CD4-positive, alpha-beta T cell (primary cell): ENCODE measurements at regions not wholly inside any gene's neighbourhood (a gene's known extent, or its start where the extent isn't known, plus 50 kb on each side); places are given as distances from the start of the nearest gene placed in this dataset.

Source experiments
- ATAC-seq: fragments of 200-7000 bp; cut with Tn5 transposase; one replicate; pipeline ENCODE4 v1.10.0; 2022; ENCODE audit warnings: mild to moderate bottlenecking; ENCODE audit not compliant: poor library complexity
- CTCF ChIA-PET: fragments of 350-600 bp; sonication (Branson Sonifier 250); formaldehyde crosslinking; loops from one replicate; lab custom pipeline; 2021; ENCODE audit warnings: antibody characterized with exemption, inconsistent platforms; lab: Charles Lee
- POLR2A ChIA-PET: fragments of 350-600 bp; sonication (Branson Sonifier 250); formaldehyde crosslinking; loops from one replicate; lab custom pipeline; 2021; ENCODE audit warnings: antibody characterized with exemption, inconsistent platforms; lab: Charles Lee
- DNase-seq, 14 experiments: peaks; one replicate each; pipeline ENCODE4 v3.0.0-alpha.2; 2013 to 2020; ENCODE audit warnings: mixed read lengths in 2 of 14
- H3K27ac ChIP-seq, 2 donors: one replicate each; pipeline versions ENCODE4 v1.5.1 to v1.7.0; 2013; ENCODE audit warnings: low read length in 2 of 2, low read depth in 1 of 2, mild to moderate bottlenecking in 1 of 2
- H3K27me3 ChIP-seq, 2 experiments: 1 replicate in 1 of 2; 2 replicates in 1 of 2; pipeline versions ENCODE4 v1.6.1 to v1.7.0; 2013; ENCODE audit warnings: low read length in 2 of 2, control low read depth in 1 of 2, mild to moderate bottlenecking in 1 of 2, moderate library complexity in 1 of 2; ENCODE audit not compliant: insufficient read depth in 2 of 2, control insufficient read depth in 1 of 2
- H3K36me3 ChIP-seq: one replicate; pipeline ENCODE4 v1.6.1; 2013; ENCODE audit warnings: low read length, control low read depth; ENCODE audit not compliant: insufficient read depth
- H3K4me1 ChIP-seq: one replicate; pipeline ENCODE4 v1.6.1; 2013; ENCODE audit warnings: low read length, control low read depth; ENCODE audit not compliant: insufficient read depth
- H3K4me3 ChIP-seq: one replicate; pipeline ENCODE4 v1.5.1; 2013; ENCODE audit warnings: mild to moderate bottlenecking, low read length, moderate library complexity
- H3K9me3 ChIP-seq, 2 experiments: 1 replicate in 1 of 2; 2 replicates in 1 of 2; pipeline versions ENCODE4 v1.6.1 to v1.7.0; 2013; ENCODE audit warnings: low read length in 2 of 2, mild to moderate bottlenecking in 2 of 2, control low read depth in 1 of 2, moderate library complexity in 1 of 2; ENCODE audit not compliant: control insufficient read depth in 1 of 2, insufficient read depth in 1 of 2
- H3K27ac Mint-ChIP-seq: one replicate; pipeline ENCODE4 v1.8.0; 2020; ENCODE audit warnings: mixed read lengths
- H3K27me3 Mint-ChIP-seq: one replicate; pipeline ENCODE4 v1.8.0; 2021; ENCODE audit warnings: mixed read lengths
- H3K36me3 Mint-ChIP-seq: one replicate; pipeline ENCODE4 v1.8.0; 2021; ENCODE audit warnings: low read depth, mixed read lengths
- H3K4me1 Mint-ChIP-seq: one replicate; pipeline ENCODE4 v1.8.0; 2021; ENCODE audit warnings: low read depth, mixed read lengths
- H3K4me3 Mint-ChIP-seq: one replicate; pipeline ENCODE4 v1.8.0; 2020; ENCODE audit warnings: mild to moderate bottlenecking, mixed read lengths
- H3K9me3 Mint-ChIP-seq: one replicate; pipeline ENCODE4 v1.8.0; 2020; ENCODE audit warnings: mixed read lengths
- CTCF ChIP-seq: fragments of 200-600 bp; IDR thresholded peaks from one replicate; pipeline ENCODE4 v1.8.0; 2022; ENCODE audit warnings: antibody characterized with exemption, mild to moderate bottlenecking
- intact Hi-C, 2 experiments: fragments of 100-400 bp; cut with DNase I in 1 of 2; cut with micrococcal nuclease in 1 of 2; formaldehyde crosslinking; loops; one replicate each; pipeline versions ENCODE4 v1.15.1 to v1.9.0; 2023 to 2025; cut with DNase I, micrococcal nuclease

DNA sequence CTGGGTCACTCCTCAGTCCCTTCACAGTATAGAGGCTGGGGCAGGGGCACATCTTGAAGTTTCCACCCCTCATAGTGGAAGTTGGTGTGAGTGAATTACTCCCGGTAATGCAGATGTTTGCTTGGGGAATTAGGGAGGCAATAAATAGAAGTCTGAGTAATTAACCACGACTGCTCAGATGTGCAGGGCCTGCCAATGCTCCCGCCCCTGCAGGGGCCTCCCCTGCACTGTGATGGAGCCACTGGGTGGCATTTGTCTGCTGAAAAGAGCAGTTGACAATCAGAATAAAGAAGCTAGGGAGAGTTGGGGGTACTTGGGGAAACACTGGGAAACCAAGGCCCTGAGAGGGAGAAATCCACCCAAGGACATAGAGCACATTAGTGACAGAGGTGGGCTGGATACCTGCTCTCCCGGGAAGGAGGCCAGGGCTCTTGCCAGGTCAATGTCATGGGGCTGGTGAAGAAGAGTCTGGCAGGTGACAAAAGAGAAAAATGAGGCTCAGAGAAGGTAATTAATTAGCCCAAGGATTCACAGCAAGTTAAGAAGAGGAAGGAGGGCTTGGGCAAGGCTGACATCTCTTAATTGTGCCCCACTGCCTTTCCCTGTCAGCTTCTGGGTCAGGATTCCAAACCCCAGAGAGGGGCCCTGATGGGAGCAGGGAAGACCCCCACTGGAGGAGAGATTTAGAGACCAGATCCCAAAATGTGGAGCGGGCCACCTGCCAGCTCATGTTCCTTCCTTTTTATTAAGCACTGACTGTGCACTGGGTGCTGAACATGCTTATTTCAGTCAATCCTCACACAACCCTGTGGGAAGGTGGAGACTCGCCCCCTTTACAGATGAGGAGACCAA, 436.2 kb downstream of the MATN1 start:
- H3K4me1 ChIP-seq: peaks cover 11% of the 10 kb centered on the region
- no peak overlapping the region for H3K4me3 ChIP-seq
- peaks cover 36% of the 10 kb centered on the region for H3K27me3 Mint-ChIP-seq
- CTCF ChIA-PET: no interaction called here
- intact Hi-C loops: no loop called here
- H3K27me3 ChIP-seq: peaks cover 3 to 12% of the 10 kb centered on the region in 2 experiments
- no peak overlapping the region for H3K27ac ChIP-seq
- ATAC-seq: no peak
- H3K9me3 Mint-ChIP-seq: no peaks in the 10 kb centered on the region
- peaks cover 6% of the 10 kb centered on the region for H3K4me1 Mint-ChIP-seq
- no peak overlapping the region for H3K4me3 Mint-ChIP-seq
- H3K27ac Mint-ChIP-seq: no peak overlapping the region
- no peak for TF ChIP-seq CTCF
- DNase-seq: no peak
- no peaks in the 10 kb centered on the region for H3K36me3 ChIP-seq
- POLR2A ChIA-PET: no interaction called here
- no peaks in the 10 kb centered on the region for H3K36me3 Mint-ChIP-seq
- H3K9me3 ChIP-seq: peaks cover 0 to 28% of the 10 kb centered on the region in 2 experiments

DNA sequence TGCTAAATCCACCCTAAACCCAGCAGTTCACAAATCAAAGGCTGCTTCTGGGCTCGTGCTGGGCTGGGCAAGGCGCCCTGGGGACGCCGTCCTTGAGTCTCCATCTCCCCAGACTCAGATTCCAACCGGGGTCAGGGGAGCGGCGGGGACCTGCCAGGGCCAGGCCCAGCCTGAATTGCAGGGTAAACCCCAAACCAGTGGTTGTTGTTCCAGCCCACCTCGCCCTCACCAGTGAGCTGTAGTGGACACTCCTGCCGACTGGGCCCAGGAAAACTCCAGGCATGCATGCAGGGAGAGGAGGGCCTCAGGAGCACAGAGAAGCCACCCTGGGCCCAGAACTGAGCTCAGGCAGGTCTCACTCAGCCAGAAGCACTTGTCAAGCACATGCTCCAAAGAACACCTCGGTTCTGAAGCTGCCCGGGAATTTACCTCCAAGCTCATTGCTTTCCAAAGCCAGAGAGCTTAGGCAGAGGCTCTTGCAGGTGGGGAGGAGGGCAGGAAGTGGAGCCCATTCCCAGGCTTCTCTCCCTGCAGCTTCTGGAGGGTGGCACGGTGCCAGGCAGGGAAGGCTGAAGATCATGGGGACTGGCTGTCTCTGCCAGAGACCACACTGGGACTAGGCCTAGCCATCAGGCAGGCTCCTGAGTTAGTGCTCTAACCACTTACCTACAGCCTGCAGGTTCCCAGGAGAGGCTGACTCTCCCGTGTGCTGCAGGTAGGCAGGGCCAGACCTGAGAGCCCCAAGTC, 437.0 kb downstream of the MATN1 start:
- POLR2A ChIA-PET: no interaction called here
- no peak overlapping the region for H3K4me3 Mint-ChIP-seq
- DNase-seq: no peak

DNA sequence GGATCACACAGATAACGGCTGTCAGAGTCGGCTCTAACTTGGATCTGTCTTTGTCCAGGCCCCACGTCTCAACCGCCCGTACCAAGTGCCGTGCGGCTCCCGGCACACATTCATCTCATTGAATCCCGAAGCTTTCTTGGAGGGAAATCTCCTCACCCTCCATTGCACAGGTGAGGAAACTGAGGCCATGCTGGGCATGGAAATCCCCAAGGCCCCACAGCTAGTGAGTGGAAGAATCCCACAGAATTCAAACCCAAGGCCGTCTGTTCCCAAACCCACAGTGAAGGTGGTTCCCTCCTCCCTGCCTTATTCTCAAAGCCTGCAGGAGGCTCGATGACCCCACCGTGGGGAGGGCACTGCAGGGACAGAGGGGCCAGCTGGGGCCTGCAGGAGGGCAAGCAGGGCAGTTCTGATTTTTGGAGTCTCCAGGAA, 437.9 kb downstream of the MATN1 start:
- TF ChIP-seq CTCF: no peak
- H3K4me1 Mint-ChIP-seq: peaks cover 6% of the 10 kb centered on the region
- H3K9me3 Mint-ChIP-seq: no peaks in the 10 kb centered on the region
- ChIA-PET CTCF (no interaction called here), POLR2A (no interaction called here)
- intact Hi-C loops: no loop called here
- no peak overlapping the region for H3K4me3 Mint-ChIP-seq
- ATAC-seq (no peak), DNase-seq (no peak)
- peaks cover 11% of the 10 kb centered on the region for H3K4me1 ChIP-seq
- peaks cover 3 to 12% of the 10 kb centered on the region in 2 experiments for H3K27me3 ChIP-seq
- H3K27ac ChIP-seq: no peak overlapping the region
- no peaks in the 10 kb centered on the region for H3K36me3 ChIP-seq
- peaks cover 19% of the 10 kb centered on the region for H3K27me3 Mint-ChIP-seq
- H3K4me3 ChIP-seq: no peak overlapping the region
- no peak overlapping the region for H3K27ac Mint-ChIP-seq
- no peaks in the 10 kb centered on the region for H3K36me3 Mint-ChIP-seq
- H3K9me3 ChIP-seq: peaks cover 0 to 28% of the 10 kb centered on the region in 2 experiments

More for the DNA sequence above, 437.0 kb downstream of the MATN1 start:
- Mint-ChIP-seq H3K4me1 (peaks cover 6% of the 10 kb centered on the region), H3K9me3 (no peaks in the 10 kb centered on the region), H3K36me3 (no peaks in the 10 kb centered on the region), H3K27me3 (peaks cover 28% of the 10 kb centered on the region), H3K27ac (no peak overlapping the region)
- no peak overlapping the region for H3K27ac ChIP-seq
- CTCF ChIA-PET: no interaction called here
- H3K36me3 ChIP-seq: no peaks in the 10 kb centered on the region
- H3K27me3 ChIP-seq: peaks cover 3 to 12% of the 10 kb centered on the region in 2 experiments
- TF ChIP-seq CTCF: no peak
- no peak for ATAC-seq
- peaks cover 0 to 28% of the 10 kb centered on the region in 2 experiments for H3K9me3 ChIP-seq
- intact Hi-C loops: no loop called here
- peaks cover 11% of the 10 kb centered on the region for H3K4me1 ChIP-seq
- H3K4me3 ChIP-seq: no peak overlapping the region
